ENCODE measurements at regions not wholly inside any gene's neighbourhood (a gene's known extent, or its start where the extent isn't known, plus 50 kb on each side); places are given as distances from the start of the nearest gene placed in this dataset.

- no peak for TF ChIP-seq CTCF (IDR thresholded peaks at IDR 0.05; ENCODE audit: insufficient read depth, low read depth, low read length)
- no peak for DNase-seq (ENCODE audit: low read depth)
- H3K4me3 ChIP-seq (ENCODE audit: low read depth, low read length): no peak overlapping the region
Measured at GRCh38 chr2:74074487-74074886, 73.2 kb downstream of the BOLA3 start.

GRCh38 chr2:74076074-74076470 lies 71.6 kb downstream of the BOLA3 start:
- DNase-seq (ENCODE audit: low read depth): no peak
- H3K4me3 ChIP-seq (ENCODE audit: low read depth, low read length): no peak overlapping the region
- TF ChIP-seq CTCF (IDR thresholded peaks at IDR 0.05; ENCODE audit: insufficient read depth, low read depth, low read length): no peak

- peak; percentile 11 for DNase-seq (ENCODE audit: low read depth)
- no peak overlapping the region for H3K4me3 ChIP-seq (ENCODE audit: low read depth, low read length)
- TF ChIP-seq CTCF (IDR thresholded peaks at IDR 0.05; ENCODE audit: insufficient read depth, low read depth, low read length): no peak
Measured at GRCh38 chr2:74077636-74078035, 70.1 kb downstream of the BOLA3 start.

GRCh38 chr2:74078466-74078865 lies 69.2 kb downstream of the BOLA3 start:
- no peak overlapping the region for H3K4me3 ChIP-seq (ENCODE audit: low read depth, low read length)
- no peak for TF ChIP-seq CTCF (IDR thresholded peaks at IDR 0.05; ENCODE audit: insufficient read depth, low read depth, low read length)
- no peak for DNase-seq (ENCODE audit: low read depth)

GRCh38 chr2:74079522-74080341 lies 68.0 kb downstream of the BOLA3 start:
- TF ChIP-seq CTCF (IDR thresholded peaks at IDR 0.05; ENCODE audit: insufficient read depth, low read depth, low read length): no peak
- H3K4me3 ChIP-seq (ENCODE audit: low read depth, low read length): no peak overlapping the region
- peak; percentile 8 for DNase-seq (ENCODE audit: low read depth)

GRCh38 chr2:74080346-74080745 lies 67.4 kb downstream of the BOLA3 start:
- TF ChIP-seq CTCF (IDR thresholded peaks at IDR 0.05; ENCODE audit: insufficient read depth, low read depth, low read length): no peak
- peak; percentile 13 for DNase-seq (ENCODE audit: low read depth)
- no peak overlapping the region for H3K4me3 ChIP-seq (ENCODE audit: low read depth, low read length)
